CD14-positive monocyte (primary cell): ENCODE measurements at regions not wholly inside any gene's neighbourhood (a gene's known extent, or its start where the extent isn't known, plus 50 kb on each side); places are given as distances from the start of the nearest gene placed in this dataset.

Experiments used
- DNase-seq, 3 donors: peaks; one replicate each; pipeline ENCODE4 v3.0.0-alpha.2; 2011 to 2022
- H2AFZ ChIP-seq: 2 replicates; pipeline ENCODE4 v1.6.0; 2012; ENCODE audit warnings: mild to moderate bottlenecking, low read depth, low read length, inconsistent platforms; ENCODE audit not compliant: insufficient read depth, poor library complexity, severe bottlenecking
- H3K27ac ChIP-seq, 2 donors: 1 replicate in 1 of 2; 2 replicates in 1 of 2; pipeline ENCODE4 v1.5.1; 2012 to 2013; ENCODE audit warnings: low read length in 2 of 2, control low read depth in 1 of 2, inconsistent platforms in 1 of 2, low read depth in 1 of 2, mild to moderate bottlenecking in 1 of 2
- H3K27me3 ChIP-seq, 2 donors: one replicate each; pipeline versions ENCODE4 v1.6.0 to v1.6.1; 2011 to 2013; ENCODE audit warnings: low read length in 2 of 2; ENCODE audit not compliant: control insufficient read depth in 2 of 2, insufficient read depth in 2 of 2
- H3K36me3 ChIP-seq, 2 donors: replicated peaks in 1 of 2; 1 replicate in 1 of 2; 2 replicates in 1 of 2; pipeline versions ENCODE4 v1.5.1 to v1.6.1; 2012 to 2013; ENCODE audit warnings: low read length in 2 of 2, control low read depth in 1 of 2, inconsistent platforms in 1 of 2, mild to moderate bottlenecking in 1 of 2; ENCODE audit not compliant: insufficient read depth in 2 of 2, control insufficient read depth in 1 of 2
- H3K4me1 ChIP-seq, 2 donors: 1 replicate in 1 of 2; 2 replicates in 1 of 2; pipeline versions ENCODE4 v1.5.1 to v1.6.1; 2012 to 2013; ENCODE audit warnings: low read length in 2 of 2, control low read depth in 1 of 2, inconsistent platforms in 1 of 2, mild to moderate bottlenecking in 1 of 2, moderate library complexity in 1 of 2; ENCODE audit not compliant: insufficient read depth in 2 of 2, control insufficient read depth in 1 of 2
- H3K4me2 ChIP-seq: replicated peaks from 2 replicates; pipeline ENCODE3; 2012; ENCODE audit warnings: low read length, moderate library complexity, mild to moderate bottlenecking; ENCODE audit not compliant: poor library complexity, severe bottlenecking; ENCODE audit errors: extremely low read depth
- H3K4me3 ChIP-seq, 3 experiments: fragments of 200-600 bp in 1 of 3; sonication (generic) in 1 of 3; replicated peaks in 1 of 3; 1 replicate in 2 of 3; 2 replicates in 1 of 3; pipeline ENCODE4 v1.5.1; 2011 to 2013; ENCODE audit warnings: low read length in 3 of 3, mild to moderate bottlenecking in 3 of 3, control low read depth in 2 of 3, low read depth in 2 of 3, inconsistent platforms in 1 of 3, moderate library complexity in 1 of 3
- H3K79me2 ChIP-seq: 2 replicates; pipeline ENCODE4 v1.6.0; 2012; ENCODE audit warnings: mild to moderate bottlenecking, control low read depth, inconsistent platforms, low read length, moderate library complexity; ENCODE audit not compliant: insufficient read depth
- H3K9ac ChIP-seq: 2 replicates; pipeline ENCODE4 v1.6.0; 2017; ENCODE audit warnings: low read length, mild to moderate bottlenecking; ENCODE audit not compliant: insufficient read depth, poor library complexity, severe bottlenecking
- H3K9me3 ChIP-seq, 2 donors: replicated peaks in 1 of 2; 1 replicate in 1 of 2; 2 replicates in 1 of 2; pipeline versions ENCODE4 v1.5.1 to v1.6.1; 2012 to 2013; ENCODE audit warnings: low read length in 2 of 2, control low read depth in 1 of 2; ENCODE audit not compliant: control insufficient read depth in 1 of 2, insufficient read depth in 1 of 2
- H4K20me1 ChIP-seq: 2 replicates; pipeline ENCODE4 v1.6.0; 2012; ENCODE audit warnings: mild to moderate bottlenecking, low read length, control low read depth, moderate library complexity; ENCODE audit not compliant: insufficient read depth
- H3K27ac Mint-ChIP-seq, 7 donors: one replicate each; pipeline ENCODE4 v1.8.0; 2020; ENCODE audit warnings: mild to moderate bottlenecking in 7 of 7, mixed read lengths in 7 of 7, moderate library complexity in 6 of 7, inconsistent platforms in 2 of 7
- H3K27me3 Mint-ChIP-seq, 3 donors: one replicate each; pipeline ENCODE4 v1.8.0; 2021 to 2022; ENCODE audit warnings: low read depth in 3 of 3, mild to moderate bottlenecking in 3 of 3, mixed read lengths in 3 of 3, moderate library complexity in 3 of 3, inconsistent platforms in 1 of 3
- H3K36me3 Mint-ChIP-seq, 2 donors: one replicate each; pipeline ENCODE4 v1.8.0; 2020; ENCODE audit warnings: mixed read lengths in 2 of 2, inconsistent platforms in 1 of 2, mild to moderate bottlenecking in 1 of 2
- H3K4me1 Mint-ChIP-seq: one replicate; pipeline ENCODE4 v1.8.0; 2020; ENCODE audit warnings: mild to moderate bottlenecking, mixed read lengths
- H3K4me3 Mint-ChIP-seq, 2 donors: one replicate each; pipeline ENCODE4 v1.8.0; 2020; ENCODE audit warnings: mild to moderate bottlenecking in 2 of 2, mixed read lengths in 2 of 2, moderate library complexity in 1 of 2
- H3K9me3 Mint-ChIP-seq, 7 donors: one replicate each; pipeline ENCODE4 v1.8.0; 2020 to 2022; ENCODE audit warnings: mixed read lengths in 7 of 7, mild to moderate bottlenecking in 6 of 7, moderate library complexity in 6 of 7, inconsistent platforms in 2 of 7
- WGBS: methylation state at CpG from one replicate; pipeline ENCODE4 v1.1.5; 2013; ENCODE audit warnings: missing lambda C conversion rate; ENCODE audit not compliant: insufficient coverage; 5-methylcytosine and 5-hydroxymethylcytosine counted together
- intact Hi-C, 2 donors: fragments of 100-400 bp; cut with micrococcal nuclease; formaldehyde crosslinking; loops; one replicate each; pipeline versions ENCODE4 v1.15.0 to v1.15.1; 2023
- TF ChIP-seq, protein P1 (sequence below): fragments of 200-600 bp; IDR thresholded peaks from one replicate; pipeline ENCODE4 v1.8.0; 2022; ENCODE audit warnings: antibody characterized with exemption, mild to moderate bottlenecking

- no peaks in the 10 kb centered on the region for H3K36me3 Mint-ChIP-seq
- Histone ChIP-seq H3K79me2 (no peaks in the 10 kb centered on the region), H3K4me3 (no peak overlapping the region), H3K27ac (no peak overlapping the region), H3K9ac (no peak overlapping the region), H3K4me1 (no peaks in the 10 kb centered on the region), H3K36me3 (no peaks in the 10 kb centered on the region), H2AFZ (no peak overlapping the region), H4K20me1 (no peaks in the 10 kb centered on the region), H3K27me3 (no peaks in the 10 kb centered on the region), H3K4me2 (no peak overlapping the region), H3K9me3 (no peaks in the 10 kb centered on the region)
- DNase-seq = no peak
- H3K27ac Mint-ChIP-seq = no peak overlapping the region
- intact Hi-C loops = no loop called here
- TF ChIP-seq, protein P1, sequence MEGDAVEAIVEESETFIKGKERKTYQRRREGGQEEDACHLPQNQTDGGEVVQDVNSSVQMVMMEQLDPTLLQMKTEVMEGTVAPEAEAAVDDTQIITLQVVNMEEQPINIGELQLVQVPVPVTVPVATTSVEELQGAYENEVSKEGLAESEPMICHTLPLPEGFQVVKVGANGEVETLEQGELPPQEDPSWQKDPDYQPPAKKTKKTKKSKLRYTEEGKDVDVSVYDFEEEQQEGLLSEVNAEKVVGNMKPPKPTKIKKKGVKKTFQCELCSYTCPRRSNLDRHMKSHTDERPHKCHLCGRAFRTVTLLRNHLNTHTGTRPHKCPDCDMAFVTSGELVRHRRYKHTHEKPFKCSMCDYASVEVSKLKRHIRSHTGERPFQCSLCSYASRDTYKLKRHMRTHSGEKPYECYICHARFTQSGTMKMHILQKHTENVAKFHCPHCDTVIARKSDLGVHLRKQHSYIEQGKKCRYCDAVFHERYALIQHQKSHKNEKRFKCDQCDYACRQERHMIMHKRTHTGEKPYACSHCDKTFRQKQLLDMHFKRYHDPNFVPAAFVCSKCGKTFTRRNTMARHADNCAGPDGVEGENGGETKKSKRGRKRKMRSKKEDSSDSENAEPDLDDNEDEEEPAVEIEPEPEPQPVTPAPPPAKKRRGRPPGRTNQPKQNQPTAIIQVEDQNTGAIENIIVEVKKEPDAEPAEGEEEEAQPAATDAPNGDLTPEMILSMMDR = no peak
- 100% methylated on average over 1 of the region's 2 CpGs for WGBS
- H3K4me3 Mint-ChIP-seq = no peak overlapping the region
- no peaks in the 10 kb centered on the region for H3K4me1 Mint-ChIP-seq
- H3K9me3 Mint-ChIP-seq = peaks cover 0 to 3% (median 0%) of the 10 kb centered on the region in 7 donors
- H3K27me3 Mint-ChIP-seq = no peaks in the 10 kb centered on the region
Observed at GRCh38 chr15:81899024-81899423, 146.8 kb downstream of the MEX3B start.

- Mint-ChIP-seq H3K36me3 (no peaks in the 10 kb centered on the region), H3K4me3 (no peak overlapping the region), H3K27ac (no peak overlapping the region), H3K4me1 (no peaks in the 10 kb centered on the region), H3K27me3 (no peaks in the 10 kb centered on the region), H3K9me3 (peaks cover 0 to 2% (median 0%) of the 10 kb centered on the region in 7 donors)
- no peak overlapping the region for H3K4me3 ChIP-seq
- no peak overlapping the region for H3K9ac ChIP-seq
- no peaks in the 10 kb centered on the region for H3K79me2 ChIP-seq
- no peak for DNase-seq
- no peaks in the 10 kb centered on the region for H3K36me3 ChIP-seq
- no peak overlapping the region for H2AFZ ChIP-seq
- intact Hi-C loops = no loop called here
- no peaks in the 10 kb centered on the region for H3K27me3 ChIP-seq
- H3K4me2 ChIP-seq = no peak overlapping the region
- H3K9me3 ChIP-seq = no peaks in the 10 kb centered on the region
- H4K20me1 ChIP-seq = no peaks in the 10 kb centered on the region
- TF ChIP-seq, protein P1 = no peak
- 83% methylated on average over 2 of the region's 6 CpGs for WGBS
- no peak overlapping the region for H3K27ac ChIP-seq
- H3K4me1 ChIP-seq = no peaks in the 10 kb centered on the region
Observed at GRCh38 chr15:81897057-81897677, 148.7 kb downstream of the MEX3B start.
